Right atrium auricular region (tissue), 2 donors: ENCODE measurements at regions not wholly inside any gene's neighbourhood (a gene's known extent, or its start where the extent isn't known, plus 50 kb on each side); places are given as distances from the start of the nearest gene placed in this dataset.

Experiments
- DNase-seq: peaks from one replicate; pipeline ENCODE4 v3.0.0-alpha.2; 2019; ENCODE audit warnings: low spot score
- H3K27ac ChIP-seq, 2 donors: fragments of 200-600 bp; sonication (generic); 1 replicate in 1 of 2; 2 replicates in 1 of 2; pipeline ENCODE4 v1.5.1; 2016 to 2019
- H3K27me3 ChIP-seq, 2 donors: fragments of 200-600 bp; sonication (generic); one replicate each; pipeline versions ENCODE4 v1.5.1 to v1.6.0; 2017 to 2019
- H3K36me3 ChIP-seq: fragments of 200-600 bp; sonication (generic); one replicate; pipeline ENCODE4 v1.5.1; 2016
- H3K4me1 ChIP-seq, 2 donors: fragments of 200-600 bp; sonication (generic); one replicate each; pipeline versions ENCODE4 v1.5.1 to v1.6.0; 2017 to 2019
- H3K4me3 ChIP-seq, 2 donors: fragments of 200-600 bp; sonication (generic); 1 replicate in 1 of 2; 2 replicates in 1 of 2; pipeline ENCODE4 v1.5.1; 2017 to 2019; ENCODE audit warnings: mild to moderate bottlenecking in 1 of 2, moderate library complexity in 1 of 2
- H3K9me3 ChIP-seq, 2 donors: fragments of 200-600 bp; sonication (generic); one replicate each; pipeline ENCODE4 v1.5.1; 2019
- CTCF ChIP-seq, 2 donors: fragments of 200-600 bp; sonication (generic); IDR thresholded peaks; one replicate each; pipeline ENCODE4 v1.5.1; 2019; ENCODE audit warnings: antibody characterized with exemption in 2 of 2

- no peaks in the 10 kb centered on the region for H3K27me3 ChIP-seq
- H3K4me3 ChIP-seq: no peak overlapping the region
- H3K9me3 ChIP-seq: no peaks in the 10 kb centered on the region
- H3K27ac ChIP-seq: no peak overlapping the region
- H3K4me1 ChIP-seq: no peaks in the 10 kb centered on the region
- DNase-seq: no peak
- H3K36me3 ChIP-seq: no peaks in the 10 kb centered on the region
- TF ChIP-seq CTCF (IDR thresholded peaks at IDR 0.05): no peak
Measured at GRCh38 chr16:17566075-17566474, 95.3 kb upstream of the XYLT1 start.

- Histone ChIP-seq H3K9me3 (no peaks in the 10 kb centered on the region), H3K4me1 (no peaks in the 10 kb centered on the region), H3K27me3 (no peaks in the 10 kb centered on the region), H3K27ac (no peak overlapping the region), H3K4me3 (no peak overlapping the region), H3K36me3 (no peaks in the 10 kb centered on the region)
- DNase-seq: no peak
- no peak for TF ChIP-seq CTCF (IDR thresholded peaks at IDR 0.05)
Measured at GRCh38 chr16:17565605-17566004, 94.8 kb upstream of the XYLT1 start.

GRCh38 chr16:17564856-17565255 is 94.1 kb upstream of the XYLT1 start:
- DNase-seq: no peak
- Histone ChIP-seq H3K4me1 (no peaks in the 10 kb centered on the region), H3K27me3 (no peaks in the 10 kb centered on the region), H3K9me3 (no peaks in the 10 kb centered on the region), H3K36me3 (no peaks in the 10 kb centered on the region), H3K27ac (no peak overlapping the region), H3K4me3 (no peak overlapping the region)
- TF ChIP-seq CTCF (IDR thresholded peaks at IDR 0.05): no peak

GRCh38 chr16:17563323-17564091 is 92.7 kb upstream of the XYLT1 start:
- no peaks in the 10 kb centered on the region for H3K27me3 ChIP-seq
- H3K4me1 ChIP-seq: no peaks in the 10 kb centered on the region
- no peak overlapping the region for H3K4me3 ChIP-seq
- TF ChIP-seq CTCF (IDR thresholded peaks at IDR 0.05): no peak
- DNase-seq: no peak
- no peak overlapping the region for H3K27ac ChIP-seq
- no peaks in the 10 kb centered on the region for H3K36me3 ChIP-seq
- H3K9me3 ChIP-seq: no peaks in the 10 kb centered on the region

GRCh38 chr16:17561056-17561455 is 90.3 kb upstream of the XYLT1 start:
- Histone ChIP-seq H3K4me3 (no peak overlapping the region), H3K9me3 (no peaks in the 10 kb centered on the region), H3K4me1 (no peaks in the 10 kb centered on the region), H3K27me3 (no peaks in the 10 kb centered on the region), H3K36me3 (no peaks in the 10 kb centered on the region), H3K27ac (no peak overlapping the region)
- TF ChIP-seq CTCF (IDR thresholded peaks at IDR 0.05): no peak
- no peak for DNase-seq

GRCh38 chr16:17560548-17560947 is 89.8 kb upstream of the XYLT1 start:
- Histone ChIP-seq H3K27ac (no peak overlapping the region), H3K4me1 (no peaks in the 10 kb centered on the region), H3K27me3 (no peaks in the 10 kb centered on the region), H3K4me3 (no peak overlapping the region), H3K36me3 (no peaks in the 10 kb centered on the region), H3K9me3 (no peaks in the 10 kb centered on the region)
- no peak for DNase-seq
- no peak for TF ChIP-seq CTCF (IDR thresholded peaks at IDR 0.05)
